SIG-M5 treated with dmso at 0.1 percent for 504 hours (cell line): ENCODE measurements at regions not wholly inside any gene's neighbourhood (a gene's known extent, or its start where the extent isn't known, plus 50 kb on each side); places are given as distances from the start of the nearest gene placed in this dataset.
"Not testable (repeated sequence)": the region's sequence is repeated elsewhere in the genome, so short reads cannot be mapped to it uniquely, and the experiment has no call there.

Source experiments
- DNase-seq: peaks from one replicate; lab custom pipeline; 2025; ENCODE audit not compliant: unreplicated experiment; lab: John Stamatoyannopoulos, UW

- peak; percentile 73 for DNase-seq
Measured at GRCh38 chr1:234961456-234962339, 166.9 kb downstream of the TOMM20 start.

- DNase-seq, result peak; percentile 67
Measured at GRCh38 chr1:234960722-234961455, 167.7 kb downstream of the TOMM20 start.

GRCh38 chr1:234958706-234959657 is 169.7 kb downstream of the TOMM20 start:
- peak; percentile 37 for DNase-seq

- DNase-seq, result no peak
Measured at GRCh38 chr1:234958066-234958705, 170.5 kb downstream of the TOMM20 start.

- DNase-seq, result peak; percentile 63
Measured at GRCh38 chr1:234957330-234958065, 171.1 kb downstream of the TOMM20 start.

- no peak for DNase-seq
Measured at GRCh38 chr1:234956821-234957329, 171.8 kb downstream of the TOMM20 start.

- peak; percentile 97 for DNase-seq
Measured at GRCh38 chr1:234955107-234955731, 173.4 kb downstream of the TOMM20 start.

GRCh38 chr1:234954613-234955012 is 174.0 kb downstream of the TOMM20 start:
- no peak for DNase-seq

- DNase-seq, result no peak
Measured at GRCh38 chr1:234953655-234954405, 174.8 kb downstream of the TOMM20 start.

- no peak for DNase-seq
Measured at GRCh38 chr1:234950598-234950997, 178.0 kb downstream of the TOMM20 start.

- not testable (repeated sequence) for DNase-seq
Measured at GRCh38 chr1:234949528-234949927, 179.1 kb downstream of the TOMM20 start.

GRCh38 chr1:234944439-234945344 is 183.9 kb downstream of the TOMM20 start:
- peak; percentile 94 for DNase-seq

- DNase-seq, result peak; percentile 33
Measured at GRCh38 chr1:234943836-234944402, 184.7 kb downstream of the TOMM20 start.

GRCh38 chr1:234942879-234943506 is 185.6 kb downstream of the TOMM20 start:
- peak; percentile 92 for DNase-seq

GRCh38 chr1:234942012-234942332 is 186.7 kb downstream of the TOMM20 start:
- no peak for DNase-seq

GRCh38 chr1:234941321-234942011 is 187.2 kb downstream of the TOMM20 start:
- DNase-seq, result no peak
